ENCODE measurements at regions not wholly inside any gene's neighbourhood (a gene's known extent, or its start where the extent isn't known, plus 50 kb on each side); places are given as distances from the start of the nearest gene placed in this dataset.

DNA sequence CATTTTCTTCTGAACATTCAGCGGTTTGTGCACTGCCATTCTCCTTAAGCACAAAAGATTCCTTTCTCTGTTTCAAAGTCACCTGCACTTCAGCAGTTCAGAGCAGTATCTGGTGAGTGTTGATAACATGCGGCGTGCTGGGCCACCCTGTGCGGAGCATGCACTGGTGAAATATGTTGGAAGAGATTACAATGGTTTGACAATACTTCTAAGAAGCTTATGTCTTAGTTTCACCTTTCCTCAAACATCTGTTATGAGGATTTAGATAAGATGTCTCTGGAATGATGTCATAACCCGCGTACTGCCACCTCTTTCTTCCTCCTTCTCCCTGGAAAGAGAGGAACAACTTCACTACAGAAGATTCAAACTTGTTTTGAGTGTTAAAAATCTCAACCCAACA is 650.3 kb downstream of the AJAP1 start (continued):
- TF ChIP-seq, protein P1, sequence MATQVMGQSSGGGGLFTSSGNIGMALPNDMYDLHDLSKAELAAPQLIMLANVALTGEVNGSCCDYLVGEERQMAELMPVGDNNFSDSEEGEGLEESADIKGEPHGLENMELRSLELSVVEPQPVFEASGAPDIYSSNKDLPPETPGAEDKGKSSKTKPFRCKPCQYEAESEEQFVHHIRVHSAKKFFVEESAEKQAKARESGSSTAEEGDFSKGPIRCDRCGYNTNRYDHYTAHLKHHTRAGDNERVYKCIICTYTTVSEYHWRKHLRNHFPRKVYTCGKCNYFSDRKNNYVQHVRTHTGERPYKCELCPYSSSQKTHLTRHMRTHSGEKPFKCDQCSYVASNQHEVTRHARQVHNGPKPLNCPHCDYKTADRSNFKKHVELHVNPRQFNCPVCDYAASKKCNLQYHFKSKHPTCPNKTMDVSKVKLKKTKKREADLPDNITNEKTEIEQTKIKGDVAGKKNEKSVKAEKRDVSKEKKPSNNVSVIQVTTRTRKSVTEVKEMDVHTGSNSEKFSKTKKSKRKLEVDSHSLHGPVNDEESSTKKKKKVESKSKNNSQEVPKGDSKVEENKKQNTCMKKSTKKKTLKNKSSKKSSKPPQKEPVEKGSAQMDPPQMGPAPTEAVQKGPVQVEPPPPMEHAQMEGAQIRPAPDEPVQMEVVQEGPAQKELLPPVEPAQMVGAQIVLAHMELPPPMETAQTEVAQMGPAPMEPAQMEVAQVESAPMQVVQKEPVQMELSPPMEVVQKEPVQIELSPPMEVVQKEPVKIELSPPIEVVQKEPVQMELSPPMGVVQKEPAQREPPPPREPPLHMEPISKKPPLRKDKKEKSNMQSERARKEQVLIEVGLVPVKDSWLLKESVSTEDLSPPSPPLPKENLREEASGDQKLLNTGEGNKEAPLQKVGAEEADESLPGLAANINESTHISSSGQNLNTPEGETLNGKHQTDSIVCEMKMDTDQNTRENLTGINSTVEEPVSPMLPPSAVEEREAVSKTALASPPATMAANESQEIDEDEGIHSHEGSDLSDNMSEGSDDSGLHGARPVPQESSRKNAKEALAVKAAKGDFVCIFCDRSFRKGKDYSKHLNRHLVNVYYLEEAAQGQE (IDR thresholded peaks at IDR 0.05; ENCODE audit: low read depth, low read length): no peak
- no peak for TF ChIP-seq YY1 (IDR thresholded peaks at IDR 0.05; ENCODE audit: low read depth, low read length)
- no peak for TF ChIP-seq KDM1A (IDR thresholded peaks at IDR 0.05; ENCODE audit: borderline replicate concordance)
- no peak for TF ChIP-seq BACH1 (IDR thresholded peaks at IDR 0.05; ENCODE audit: borderline replicate concordance)
- no peak for TF ChIP-seq KLF5 (IDR thresholded peaks at IDR 0.05; ENCODE audit: partially characterized antibody)
- TF ChIP-seq, protein P2, sequence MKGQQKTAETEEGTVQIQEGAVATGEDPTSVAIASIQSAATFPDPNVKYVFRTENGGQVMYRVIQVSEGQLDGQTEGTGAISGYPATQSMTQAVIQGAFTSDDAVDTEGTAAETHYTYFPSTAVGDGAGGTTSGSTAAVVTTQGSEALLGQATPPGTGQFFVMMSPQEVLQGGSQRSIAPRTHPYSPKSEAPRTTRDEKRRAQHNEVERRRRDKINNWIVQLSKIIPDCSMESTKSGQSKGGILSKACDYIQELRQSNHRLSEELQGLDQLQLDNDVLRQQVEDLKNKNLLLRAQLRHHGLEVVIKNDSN (IDR thresholded peaks at IDR 0.05; ENCODE audit: borderline replicate concordance, extremely low read length, insufficient read depth, low read depth, low read length): no peak

DNA sequence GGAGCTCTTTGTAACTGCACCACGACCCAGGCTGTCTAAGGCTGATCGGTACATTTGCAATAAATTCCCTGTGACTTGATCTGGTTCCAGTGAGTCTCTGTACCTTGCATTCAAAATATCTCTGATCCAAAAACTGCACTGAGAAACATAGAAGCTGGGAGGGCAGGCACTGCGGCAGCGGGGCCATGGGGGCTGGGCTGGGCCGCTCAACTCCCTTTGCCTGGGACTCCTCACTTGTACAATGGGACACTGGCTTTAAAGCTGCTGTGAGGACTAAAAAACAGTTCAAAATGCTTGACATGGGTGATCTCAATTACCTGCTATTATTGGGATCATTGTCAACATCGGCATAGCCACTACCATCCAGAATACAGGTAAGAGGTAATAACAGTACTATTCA is 644.0 kb downstream of the AJAP1 start:
- ATAC-seq: no peak
- Histone ChIP-seq H2AFZ (ENCODE audit: control insufficient read depth, low read depth, low read length) (no peak overlapping the region), H3K4me1 (ENCODE audit: control insufficient read depth, insufficient read depth, low read length) (no peaks in the 10 kb centered on the region), H3K9me3 (replicated peaks; ENCODE audit: control insufficient read depth, insufficient read depth, low read length) (no peaks in the 10 kb centered on the region), H4K20me1 (ENCODE audit: control insufficient read depth, insufficient read depth) (no peaks in the 10 kb centered on the region), H3K4me3 (no peak overlapping the region), H3K27ac (ENCODE audit: control insufficient read depth, insufficient read depth) (no peak overlapping the region), H3K79me2 (ENCODE audit: control insufficient read depth, insufficient read depth, low read length) (no peaks in the 10 kb centered on the region), H3K36me3 (ENCODE audit: control insufficient read depth in 2 of 2, insufficient read depth in 2 of 2, low read length in 1 of 2) (no peaks in the 10 kb centered on the region), H3K9ac (ENCODE audit: control insufficient read depth, insufficient read depth, low read length) (no peak overlapping the region), H3K4me2 (ENCODE audit: control insufficient read depth, insufficient read depth) (no peak overlapping the region), H3K27me3 (replicated peaks in 1 of 2; ENCODE audit: control insufficient read depth in 2 of 2, insufficient read depth in 2 of 2, low read length in 1 of 2) (no peaks in the 10 kb centered on the region)
- no TSS peak for BruUV-seq (replicated peaks)
- ChIA-PET POLR2A (no interaction called here), CTCF (no interaction called here), RAD21 (ENCODE audit: unreplicated experiment) (no interaction called here), SMC1A (ENCODE audit: uncharacterized antibody, unreplicated experiment) (no interaction called here)
- in situ Hi-C loops (cut with MboI): no loop called here
- intact Hi-C loops (cut with micrococcal nuclease; ENCODE audit: unreplicated experiment): no loop called here
- 38% methylated on average over 6 of the region's 6 CpGs for WGBS (ENCODE audit: insufficient coverage, insufficient replicate concordance, low lambda C conversion rate, missing lambda C conversion rate)
- FAIRE-seq: no peak
- no peak for DNase-seq (ENCODE audit: low read depth, low spot score)
- no peak for TF ChIP-seq POLR2AphosphoS5 (IDR thresholded peaks at IDR 0.05; ENCODE audit: low read length)
- TF ChIP-seq FOXM1 (IDR thresholded peaks at IDR 0.05; ENCODE audit: low read depth, low read length): no peak
- TF ChIP-seq PAX8 (IDR thresholded peaks at IDR 0.05): no peak
- TF ChIP-seq, protein P3, sequence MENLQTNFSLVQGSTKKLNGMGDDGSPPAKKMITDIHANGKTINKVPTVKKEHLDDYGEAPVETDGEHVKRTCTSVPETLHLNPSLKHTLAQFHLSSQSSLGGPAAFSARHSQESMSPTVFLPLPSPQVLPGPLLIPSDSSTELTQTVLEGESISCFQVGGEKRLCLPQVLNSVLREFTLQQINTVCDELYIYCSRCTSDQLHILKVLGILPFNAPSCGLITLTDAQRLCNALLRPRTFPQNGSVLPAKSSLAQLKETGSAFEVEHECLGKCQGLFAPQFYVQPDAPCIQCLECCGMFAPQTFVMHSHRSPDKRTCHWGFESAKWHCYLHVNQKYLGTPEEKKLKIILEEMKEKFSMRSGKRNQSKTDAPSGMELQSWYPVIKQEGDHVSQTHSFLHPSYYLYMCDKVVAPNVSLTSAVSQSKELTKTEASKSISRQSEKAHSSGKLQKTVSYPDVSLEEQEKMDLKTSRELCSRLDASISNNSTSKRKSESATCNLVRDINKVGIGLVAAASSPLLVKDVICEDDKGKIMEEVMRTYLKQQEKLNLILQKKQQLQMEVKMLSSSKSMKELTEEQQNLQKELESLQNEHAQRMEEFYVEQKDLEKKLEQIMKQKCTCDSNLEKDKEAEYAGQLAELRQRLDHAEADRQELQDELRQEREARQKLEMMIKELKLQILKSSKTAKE (IDR thresholded peaks at IDR 0.05; ENCODE audit: low read depth, poor library complexity, severe bottlenecking): no peak
- no peak for TF ChIP-seq IRF4 (IDR thresholded peaks at IDR 0.05; ENCODE audit: low read depth, low read length)
- TF ChIP-seq, protein P4, sequence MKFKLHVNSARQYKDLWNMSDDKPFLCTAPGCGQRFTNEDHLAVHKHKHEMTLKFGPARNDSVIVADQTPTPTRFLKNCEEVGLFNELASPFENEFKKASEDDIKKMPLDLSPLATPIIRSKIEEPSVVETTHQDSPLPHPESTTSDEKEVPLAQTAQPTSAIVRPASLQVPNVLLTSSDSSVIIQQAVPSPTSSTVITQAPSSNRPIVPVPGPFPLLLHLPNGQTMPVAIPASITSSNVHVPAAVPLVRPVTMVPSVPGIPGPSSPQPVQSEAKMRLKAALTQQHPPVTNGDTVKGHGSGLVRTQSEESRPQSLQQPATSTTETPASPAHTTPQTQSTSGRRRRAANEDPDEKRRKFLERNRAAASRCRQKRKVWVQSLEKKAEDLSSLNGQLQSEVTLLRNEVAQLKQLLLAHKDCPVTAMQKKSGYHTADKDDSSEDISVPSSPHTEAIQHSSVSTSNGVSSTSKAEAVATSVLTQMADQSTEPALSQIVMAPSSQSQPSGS (IDR thresholded peaks at IDR 0.05; ENCODE audit: low read length): no peak
- TF ChIP-seq BACH1 (IDR thresholded peaks at IDR 0.05; ENCODE audit: borderline replicate concordance): no peak
- TF ChIP-seq ZNF217 (IDR thresholded peaks at IDR 0.05): no peak
- no peak for TF ChIP-seq RAD51 (IDR thresholded peaks at IDR 0.05)
- no peak for TF ChIP-seq STAT3 (IDR thresholded peaks at IDR 0.05; ENCODE audit: low read depth, low read length)
- no peak for TF ChIP-seq HDAC2 (IDR thresholded peaks at IDR 0.05)
- no peak for TF ChIP-seq MEF2B (IDR thresholded peaks at IDR 0.05; ENCODE audit: partially characterized antibody, poor library complexity, severe bottlenecking)
